ENCODE measurements at regions not wholly inside any gene's neighbourhood (a gene's known extent, or its start where the extent isn't known, plus 50 kb on each side); places are given as distances from the start of the nearest gene placed in this dataset.

DNA sequence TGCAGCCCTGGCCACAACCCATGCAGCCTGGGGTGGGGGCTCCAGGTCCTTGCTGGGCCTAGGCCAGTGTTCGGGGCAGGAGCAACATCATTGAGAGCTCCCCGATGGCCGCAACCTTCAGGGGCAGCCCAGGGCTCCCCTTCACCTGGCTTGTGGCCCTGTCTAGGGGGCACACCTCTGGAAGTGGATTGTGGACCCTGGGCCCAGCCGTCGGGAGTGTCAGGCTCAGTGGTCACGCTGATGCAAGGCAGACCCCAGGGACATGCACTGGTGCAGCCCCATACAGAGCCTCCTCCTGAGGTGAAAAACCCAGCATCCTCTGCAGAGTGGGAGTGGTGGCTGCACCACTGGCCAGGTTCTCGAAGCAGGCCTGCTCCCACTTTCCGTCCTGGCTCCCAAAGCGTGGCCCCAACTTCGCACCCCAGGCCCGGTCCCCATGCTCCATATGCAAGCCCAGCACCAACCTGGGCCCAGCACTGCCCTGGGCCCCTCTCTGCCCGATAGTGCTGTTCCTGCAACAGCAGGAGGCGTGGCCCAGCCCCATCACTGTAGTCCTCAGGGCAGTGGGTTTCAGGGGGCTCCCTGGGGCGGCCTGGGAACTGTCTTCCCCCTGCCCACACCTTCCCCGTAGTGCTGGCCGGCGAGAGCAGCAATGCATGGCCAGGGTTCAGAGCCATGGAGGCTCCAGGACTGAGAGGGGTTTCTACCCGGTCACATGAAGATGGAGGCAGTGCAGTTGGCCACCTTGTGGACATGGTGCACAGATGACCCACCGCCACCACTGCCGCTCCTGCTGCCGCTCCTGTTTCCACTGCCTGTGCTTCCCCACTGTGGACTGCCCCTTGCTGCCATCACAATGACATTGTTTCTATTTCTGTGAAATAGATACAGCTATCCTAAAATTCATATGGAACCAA is 303.9 kb upstream of the NRG3 start:
- TF ChIP-seq NFRKB (IDR thresholded peaks at IDR 0.05) (no peak), ELF4 (CRISPR knock-in tag; IDR thresholded peaks at IDR 0.05; ENCODE audit: borderline replicate concordance) (no peak), NR1H2 (CRISPR knock-in tag; IDR thresholded peaks at IDR 0.05; ENCODE audit: borderline replicate concordance, low read depth) (no peak), TEAD3 (CRISPR knock-in tag; optimal IDR thresholded peaks at IDR 0.05; ENCODE audit: borderline replicate concordance) (no peak), FOXA3 (CRISPR knock-in tag; IDR thresholded peaks at IDR 0.05) (no peak), HOXA7 (CRISPR knock-in tag; IDR thresholded peaks at IDR 0.05) (no peak), ZNF331 (CRISPR knock-in tag; IDR thresholded peaks at IDR 0.05) (no peak), IRF2 (CRISPR knock-in tag; IDR thresholded peaks at IDR 0.05) (no peak), TIGD3 (CRISPR knock-in tag; IDR thresholded peaks at IDR 0.05; ENCODE audit: borderline replicate concordance) (no peak), ZFP62 (CRISPR knock-in tag; IDR thresholded peaks at IDR 0.05) (no peak), GRHL1 (CRISPR knock-in tag; conservative IDR thresholded peaks at IDR 0.05) (no peak)
- TF ChIP-seq, protein P1, sequence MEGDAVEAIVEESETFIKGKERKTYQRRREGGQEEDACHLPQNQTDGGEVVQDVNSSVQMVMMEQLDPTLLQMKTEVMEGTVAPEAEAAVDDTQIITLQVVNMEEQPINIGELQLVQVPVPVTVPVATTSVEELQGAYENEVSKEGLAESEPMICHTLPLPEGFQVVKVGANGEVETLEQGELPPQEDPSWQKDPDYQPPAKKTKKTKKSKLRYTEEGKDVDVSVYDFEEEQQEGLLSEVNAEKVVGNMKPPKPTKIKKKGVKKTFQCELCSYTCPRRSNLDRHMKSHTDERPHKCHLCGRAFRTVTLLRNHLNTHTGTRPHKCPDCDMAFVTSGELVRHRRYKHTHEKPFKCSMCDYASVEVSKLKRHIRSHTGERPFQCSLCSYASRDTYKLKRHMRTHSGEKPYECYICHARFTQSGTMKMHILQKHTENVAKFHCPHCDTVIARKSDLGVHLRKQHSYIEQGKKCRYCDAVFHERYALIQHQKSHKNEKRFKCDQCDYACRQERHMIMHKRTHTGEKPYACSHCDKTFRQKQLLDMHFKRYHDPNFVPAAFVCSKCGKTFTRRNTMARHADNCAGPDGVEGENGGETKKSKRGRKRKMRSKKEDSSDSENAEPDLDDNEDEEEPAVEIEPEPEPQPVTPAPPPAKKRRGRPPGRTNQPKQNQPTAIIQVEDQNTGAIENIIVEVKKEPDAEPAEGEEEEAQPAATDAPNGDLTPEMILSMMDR (CRISPR knock-in tag; IDR thresholded peaks at IDR 0.05) = no peak
- TF ChIP-seq, protein P2, sequence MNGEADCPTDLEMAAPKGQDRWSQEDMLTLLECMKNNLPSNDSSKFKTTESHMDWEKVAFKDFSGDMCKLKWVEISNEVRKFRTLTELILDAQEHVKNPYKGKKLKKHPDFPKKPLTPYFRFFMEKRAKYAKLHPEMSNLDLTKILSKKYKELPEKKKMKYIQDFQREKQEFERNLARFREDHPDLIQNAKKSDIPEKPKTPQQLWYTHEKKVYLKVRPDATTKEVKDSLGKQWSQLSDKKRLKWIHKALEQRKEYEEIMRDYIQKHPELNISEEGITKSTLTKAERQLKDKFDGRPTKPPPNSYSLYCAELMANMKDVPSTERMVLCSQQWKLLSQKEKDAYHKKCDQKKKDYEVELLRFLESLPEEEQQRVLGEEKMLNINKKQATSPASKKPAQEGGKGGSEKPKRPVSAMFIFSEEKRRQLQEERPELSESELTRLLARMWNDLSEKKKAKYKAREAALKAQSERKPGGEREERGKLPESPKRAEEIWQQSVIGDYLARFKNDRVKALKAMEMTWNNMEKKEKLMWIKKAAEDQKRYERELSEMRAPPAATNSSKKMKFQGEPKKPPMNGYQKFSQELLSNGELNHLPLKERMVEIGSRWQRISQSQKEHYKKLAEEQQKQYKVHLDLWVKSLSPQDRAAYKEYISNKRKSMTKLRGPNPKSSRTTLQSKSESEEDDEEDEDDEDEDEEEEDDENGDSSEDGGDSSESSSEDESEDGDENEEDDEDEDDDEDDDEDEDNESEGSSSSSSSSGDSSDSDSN (CRISPR knock-in tag; IDR thresholded peaks at IDR 0.05) = no peak

All from HepG2 (cell line).